Dermis blood vessel endothelial cell (primary cell): ENCODE measurements at regions not wholly inside any gene's neighbourhood (a gene's known extent, or its start where the extent isn't known, plus 50 kb on each side); places are given as distances from the start of the nearest gene placed in this dataset.
"Not testable (repeated sequence)": the region's sequence is repeated elsewhere in the genome, so short reads cannot be mapped to it uniquely, and the experiment has no call there.

Experiments
- DNase-seq: peaks from one replicate; pipeline ENCODE4 v3.0.0; 2010

- DNase-seq: no peak
Observed at GRCh38 chr6:8361259-8361658, 74.1 kb downstream of the SLC35B3 start.

DNA sequence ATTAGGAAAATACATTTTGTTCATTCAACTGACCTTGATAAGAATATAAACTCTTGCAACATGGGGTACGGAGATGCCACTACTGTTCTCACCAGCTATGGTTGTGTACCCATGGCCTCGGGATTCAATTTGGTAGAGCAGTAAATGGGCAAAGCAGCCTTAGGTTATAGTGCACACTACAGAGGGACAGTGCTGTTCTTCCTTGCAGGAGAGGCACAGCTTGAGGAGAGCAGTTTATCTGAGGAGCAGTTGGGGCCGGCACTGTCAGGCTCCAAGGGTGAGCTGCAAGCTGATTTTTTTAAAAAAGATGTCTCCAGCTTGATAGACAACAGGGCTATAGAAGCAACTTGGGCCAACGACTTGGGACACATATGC is 82.4 kb downstream of the SLC35B3 start:
- no peak for DNase-seq

DNA sequence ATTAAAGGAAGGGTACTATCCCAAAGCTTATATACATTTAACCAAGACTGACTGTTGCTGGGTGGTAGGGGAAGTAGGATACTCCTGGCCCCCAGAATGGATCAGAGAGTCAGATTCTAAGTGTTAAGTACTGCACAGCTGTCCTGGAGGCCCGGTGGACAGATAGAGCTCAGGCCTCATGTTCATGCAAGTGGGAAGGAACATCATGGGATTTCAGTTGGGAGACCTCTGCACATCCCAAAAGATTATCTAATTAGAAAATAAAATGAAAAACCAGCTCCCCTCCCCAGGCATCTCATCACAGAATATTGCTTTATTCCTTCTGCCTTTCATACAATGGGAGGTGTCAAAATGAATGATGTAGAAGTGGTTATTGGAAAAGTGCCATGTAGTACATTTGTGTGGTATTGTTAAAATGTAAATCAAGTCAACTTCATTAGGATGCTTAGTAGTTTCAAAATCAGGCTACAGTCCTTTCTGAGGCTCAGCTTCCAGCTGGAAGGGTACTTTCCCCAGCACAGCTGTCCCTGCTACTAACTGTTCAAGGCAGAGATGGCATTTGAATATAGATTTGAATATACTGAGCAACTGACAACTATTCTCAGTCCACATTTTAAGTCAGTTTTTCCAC is 82.9 kb downstream of the SLC35B3 start:
- DNase-seq: no peak

GRCh38 chr6:8343600-8343999 is 91.7 kb downstream of the SLC35B3 start:
- no peak for DNase-seq

- no peak for DNase-seq
Observed at GRCh38 chr6:8342241-8342819, 93.0 kb downstream of the SLC35B3 start.

DNA sequence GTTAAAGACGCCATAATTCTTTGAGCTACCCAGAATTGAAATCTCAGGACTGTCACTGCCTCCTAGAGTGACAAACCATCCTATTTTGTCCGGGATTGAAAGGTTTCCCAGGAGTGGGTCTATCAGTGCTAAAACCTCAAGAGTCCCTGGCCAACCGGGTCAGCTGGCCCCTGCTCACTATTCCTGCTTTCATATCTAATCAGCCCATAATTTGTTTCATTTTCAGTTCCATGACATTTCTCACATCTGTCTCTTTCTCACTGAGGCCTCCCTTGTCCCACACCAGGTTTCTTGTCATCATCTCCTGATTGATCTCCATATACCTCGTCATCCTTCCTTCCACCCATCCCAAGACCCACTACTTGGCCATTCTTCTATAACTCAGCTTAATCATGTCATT is 98.2 kb downstream of the SLC35B3 start:
- DNase-seq: no peak

DNA sequence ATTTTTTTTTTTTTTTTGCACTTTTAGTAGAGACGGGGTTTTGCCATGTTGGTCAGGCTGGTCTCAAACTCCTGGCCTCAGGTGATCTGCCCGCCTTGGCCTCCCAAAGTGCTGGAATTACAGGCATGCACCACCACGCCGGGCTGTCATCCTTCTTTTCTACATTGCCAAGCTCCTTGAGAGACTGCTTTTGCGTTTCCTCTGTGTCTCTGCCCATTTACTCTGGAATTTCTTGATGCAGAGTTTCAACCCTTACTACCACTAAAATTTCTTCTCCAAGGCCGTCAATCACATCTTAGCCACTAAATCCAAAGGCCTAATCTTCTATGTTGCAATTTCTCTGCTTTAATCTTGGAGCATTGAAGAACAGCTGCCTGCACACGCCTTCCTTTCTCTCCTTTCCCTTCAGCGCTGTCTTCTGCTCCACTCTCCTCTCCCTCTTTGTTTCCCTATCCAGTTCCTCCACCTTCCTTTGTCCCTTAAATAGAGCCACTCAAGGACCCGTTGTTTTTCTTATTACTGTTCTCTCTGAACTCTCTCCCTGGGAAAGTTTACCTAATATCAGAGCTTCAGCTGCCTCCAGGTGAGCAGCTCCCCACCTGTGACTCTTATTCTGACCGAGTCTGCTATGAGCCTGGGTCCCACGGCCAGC is 98.8 kb downstream of the SLC35B3 start:
- DNase-seq: no peak

DNA sequence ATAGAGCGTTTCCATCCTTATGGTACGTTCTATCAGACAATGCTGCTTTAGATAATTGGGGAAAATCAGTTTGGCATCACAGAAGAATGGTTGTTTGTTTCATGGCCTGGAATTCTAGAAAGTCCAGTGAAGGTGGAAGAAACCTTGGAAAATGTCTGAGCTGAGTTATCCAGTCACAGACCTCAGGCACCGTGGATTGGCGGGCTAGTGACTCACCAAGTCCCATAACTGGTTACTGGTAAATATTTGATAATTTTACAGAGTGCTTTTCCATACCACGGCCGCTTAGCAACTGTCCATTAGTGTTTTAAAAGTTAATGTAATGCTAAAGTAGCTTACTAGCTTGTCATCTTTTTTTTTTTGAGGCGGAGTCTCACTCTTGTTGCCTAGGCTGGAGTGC is 99.4 kb downstream of the SLC35B3 start:
- no peak for DNase-seq

GRCh38 chr6:8335381-8335780 is 100.0 kb downstream of the SLC35B3 start:
- no peak for DNase-seq

- no peak for DNase-seq
Observed at GRCh38 chr6:8334113-8334512, 101.2 kb downstream of the SLC35B3 start.

GRCh38 chr6:8329562-8329961 is 105.8 kb downstream of the SLC35B3 start:
- DNase-seq: no peak

DNA sequence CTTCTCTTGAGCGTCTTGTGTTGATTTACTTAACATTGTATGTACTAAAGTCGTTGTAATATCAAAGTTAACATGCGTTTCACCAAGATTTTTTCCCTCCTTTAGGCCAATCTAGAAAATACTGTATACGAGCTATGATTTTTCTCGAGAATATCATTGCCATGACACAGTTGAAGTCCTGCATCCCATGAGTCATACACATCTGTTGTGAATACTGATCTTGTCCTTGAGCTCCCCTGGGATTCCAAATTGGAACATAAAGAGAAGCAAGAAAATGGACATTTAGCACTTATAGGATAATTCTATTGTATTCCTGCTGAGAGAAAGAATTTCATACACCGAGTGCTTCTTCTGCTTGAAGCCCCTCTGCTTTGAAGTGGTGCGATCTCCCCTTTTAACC is 109.6 kb downstream of the SLC35B3 start:
- DNase-seq: no peak

GRCh38 chr6:8322659-8323058 is 112.7 kb downstream of the SLC35B3 start:
- no peak for DNase-seq

GRCh38 chr6:8321671-8322404 is 113.5 kb downstream of the SLC35B3 start:
- no peak for DNase-seq

GRCh38 chr6:8315154-8315553 is 120.2 kb downstream of the SLC35B3 start:
- DNase-seq: no peak

DNA sequence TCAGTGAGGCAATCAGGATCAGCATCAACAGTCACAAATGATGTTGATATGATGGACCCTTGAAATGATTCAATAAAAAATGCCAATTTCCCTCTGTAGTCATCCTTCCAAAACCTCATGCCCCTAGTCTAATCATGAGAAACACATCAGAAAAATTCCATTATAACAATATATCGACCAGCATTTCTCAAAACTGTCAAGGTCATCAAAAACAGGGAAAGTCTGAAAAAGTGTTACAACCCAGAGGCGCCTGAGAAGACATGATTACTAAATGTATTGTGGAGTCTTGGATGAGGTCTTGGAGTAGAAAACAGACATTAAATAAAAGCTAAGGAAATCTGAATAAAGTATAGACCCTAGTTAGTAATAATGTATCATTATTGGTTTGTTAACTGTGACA is 133.8 kb downstream of the SLC35B3 start:
- no peak for DNase-seq

- no peak for DNase-seq
Observed at GRCh38 chr6:8299034-8299433, 136.3 kb downstream of the SLC35B3 start.

DNA sequence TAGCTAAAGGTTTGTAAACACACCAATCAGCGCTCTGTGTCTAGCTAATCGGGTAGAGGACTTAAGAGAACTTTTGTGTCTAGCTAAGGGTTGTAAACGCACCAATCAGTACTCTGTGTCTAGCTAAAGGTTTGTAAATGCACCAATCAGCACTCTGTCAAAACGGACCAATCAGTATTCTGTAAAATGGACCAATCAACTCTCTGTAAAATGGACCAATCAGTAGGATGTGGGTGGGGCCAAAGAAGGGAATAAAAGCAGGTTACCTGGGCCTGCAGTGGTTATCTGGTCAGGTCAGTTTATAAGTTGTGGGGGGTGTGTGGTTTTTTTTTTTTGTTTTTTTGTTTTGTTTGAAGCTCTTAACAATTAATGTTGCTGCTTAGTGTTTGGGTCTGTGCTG is 152.4 kb downstream of the SLC35B3 start:
- not testable (repeated sequence) for DNase-seq

DNA sequence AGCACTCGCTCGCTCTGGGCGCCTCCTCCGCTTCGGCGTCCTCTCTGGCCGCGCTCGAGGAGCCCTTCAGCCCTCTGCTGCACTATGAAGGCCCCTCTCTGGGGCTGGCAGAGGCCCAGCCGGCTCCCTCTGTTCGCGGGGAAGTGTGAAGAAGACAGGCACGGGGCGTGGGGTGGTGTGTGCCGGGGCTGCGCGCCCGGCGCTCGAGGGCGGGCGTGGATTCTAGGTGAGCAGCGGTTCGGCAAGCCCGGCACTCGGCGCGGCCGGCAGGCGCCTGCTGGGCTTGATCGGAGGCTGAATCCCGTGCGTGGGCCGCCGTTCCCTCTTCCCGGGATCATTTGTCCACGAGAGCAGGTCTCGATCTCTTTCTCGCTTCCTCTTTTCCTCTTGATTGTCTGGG is 153.0 kb downstream of the SLC35B3 start:
- DNase-seq: no peak

GRCh38 chr6:8279041-8279805 is 156.1 kb downstream of the SLC35B3 start:
- DNase-seq: no peak

GRCh38 chr6:8278562-8278961 is 156.8 kb downstream of the SLC35B3 start:
- DNase-seq: no peak

- no peak for DNase-seq
Observed at GRCh38 chr6:8277769-8278168, 157.6 kb downstream of the SLC35B3 start.

- DNase-seq: no peak
Observed at GRCh38 chr6:8276148-8276547, 159.2 kb downstream of the SLC35B3 start.
